GM06990 (cell line): ENCODE measurements at regions not wholly inside any gene's neighbourhood (a gene's known extent, or its start where the extent isn't known, plus 50 kb on each side); places are given as distances from the start of the nearest gene placed in this dataset.

Experiments
- DNase-seq: peaks from one replicate; pipeline ENCODE4 v3.0.0-alpha.2; 2011; ENCODE audit not compliant: insufficient read length; ENCODE audit errors: extremely low read depth
- H3K27me3 ChIP-seq: replicated peaks from 2 replicates; pipeline ENCODE4 v1.6.0; 2011; ENCODE audit warnings: low read length; ENCODE audit not compliant: control insufficient read depth, insufficient read depth
- H3K36me3 ChIP-seq: 2 replicates; pipeline ENCODE4 v1.5.1; 2011; ENCODE audit warnings: low read length; ENCODE audit not compliant: control insufficient read depth, insufficient read depth
- H3K4me3 ChIP-seq: replicated peaks from 2 replicates; pipeline ENCODE4 v1.5.1; 2011; ENCODE audit warnings: low read depth, mild to moderate bottlenecking, control low read depth, low read length
- TF ChIP-seq, protein P1 (sequence below): IDR thresholded peaks from 2 replicates; pipeline ENCODE4 v1.5.1; 2011; ENCODE audit warnings: low read length, control low read depth, mild to moderate bottlenecking, inconsistent platforms; ENCODE audit not compliant: insufficient read depth, poor library complexity, severe bottlenecking

GRCh38 chr7:46139079-46139478 is 218.0 kb upstream of the IGFBP3 start:
- no peak for DNase-seq
- Histone ChIP-seq H3K36me3 (no peaks in the 10 kb centered on the region), H3K4me3 (no peak overlapping the region), H3K27me3 (no peaks in the 10 kb centered on the region)
- TF ChIP-seq, protein P1, sequence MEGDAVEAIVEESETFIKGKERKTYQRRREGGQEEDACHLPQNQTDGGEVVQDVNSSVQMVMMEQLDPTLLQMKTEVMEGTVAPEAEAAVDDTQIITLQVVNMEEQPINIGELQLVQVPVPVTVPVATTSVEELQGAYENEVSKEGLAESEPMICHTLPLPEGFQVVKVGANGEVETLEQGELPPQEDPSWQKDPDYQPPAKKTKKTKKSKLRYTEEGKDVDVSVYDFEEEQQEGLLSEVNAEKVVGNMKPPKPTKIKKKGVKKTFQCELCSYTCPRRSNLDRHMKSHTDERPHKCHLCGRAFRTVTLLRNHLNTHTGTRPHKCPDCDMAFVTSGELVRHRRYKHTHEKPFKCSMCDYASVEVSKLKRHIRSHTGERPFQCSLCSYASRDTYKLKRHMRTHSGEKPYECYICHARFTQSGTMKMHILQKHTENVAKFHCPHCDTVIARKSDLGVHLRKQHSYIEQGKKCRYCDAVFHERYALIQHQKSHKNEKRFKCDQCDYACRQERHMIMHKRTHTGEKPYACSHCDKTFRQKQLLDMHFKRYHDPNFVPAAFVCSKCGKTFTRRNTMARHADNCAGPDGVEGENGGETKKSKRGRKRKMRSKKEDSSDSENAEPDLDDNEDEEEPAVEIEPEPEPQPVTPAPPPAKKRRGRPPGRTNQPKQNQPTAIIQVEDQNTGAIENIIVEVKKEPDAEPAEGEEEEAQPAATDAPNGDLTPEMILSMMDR: no peak

DNA sequence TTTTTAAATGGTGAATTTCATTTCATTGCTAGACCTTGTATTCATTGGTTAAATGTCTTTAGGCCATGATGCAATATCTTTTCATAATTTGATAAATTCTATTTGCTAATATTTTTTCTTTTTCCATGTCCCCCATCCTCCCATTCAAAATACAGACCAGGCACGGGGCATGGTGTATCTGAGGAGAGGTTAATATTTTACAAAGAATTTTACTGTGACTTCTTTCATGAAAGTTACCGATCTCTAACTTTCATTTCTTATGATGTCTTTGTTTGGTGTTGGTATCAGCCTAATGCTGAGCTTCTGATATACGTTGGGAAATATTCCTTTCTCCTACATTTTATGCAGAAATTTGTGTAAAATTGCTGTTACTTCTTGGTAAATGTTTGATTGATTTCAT is 216.7 kb upstream of the IGFBP3 start:
- TF ChIP-seq, protein P1: no peak
- Histone ChIP-seq H3K36me3 (no peaks in the 10 kb centered on the region), H3K27me3 (no peaks in the 10 kb centered on the region), H3K4me3 (no peak overlapping the region)
- DNase-seq: no peak

- DNase-seq: no peak
- Histone ChIP-seq H3K27me3 (no peaks in the 10 kb centered on the region), H3K36me3 (no peaks in the 10 kb centered on the region), H3K4me3 (no peak overlapping the region)
- TF ChIP-seq, protein P1: no peak
These were observed 214.5 kb upstream of the IGFBP3 start for GRCh38 chr7:46135557-46135956.

DNA sequence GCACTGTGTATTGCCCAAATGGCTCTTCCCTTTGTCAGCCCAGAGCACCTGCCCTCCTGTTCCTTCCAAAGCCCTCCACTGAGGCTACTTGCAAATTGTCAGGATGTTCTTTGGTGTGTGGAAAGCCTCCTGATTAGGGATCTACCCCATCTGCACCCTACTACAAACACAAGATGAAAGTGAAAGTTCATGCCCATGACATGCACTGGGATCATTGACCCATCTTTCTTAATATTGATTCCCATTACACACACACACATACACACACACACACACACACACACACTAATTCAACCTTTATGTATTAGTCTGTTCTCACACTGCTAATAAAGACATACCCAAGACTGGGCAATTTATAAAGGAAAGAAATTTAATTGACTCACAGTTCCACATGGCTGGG is 213.7 kb upstream of the IGFBP3 start:
- H3K36me3 ChIP-seq: no peaks in the 10 kb centered on the region
- no peaks in the 10 kb centered on the region for H3K27me3 ChIP-seq
- DNase-seq: no peak
- TF ChIP-seq, protein P1: no peak
- H3K4me3 ChIP-seq: no peak overlapping the region

- no peaks in the 10 kb centered on the region for H3K36me3 ChIP-seq
- no peaks in the 10 kb centered on the region for H3K27me3 ChIP-seq
- no peak overlapping the region for H3K4me3 ChIP-seq
- TF ChIP-seq, protein P1: no peak
- no peak for DNase-seq
These were observed 213.3 kb upstream of the IGFBP3 start for GRCh38 chr7:46134385-46134784.

DNA sequence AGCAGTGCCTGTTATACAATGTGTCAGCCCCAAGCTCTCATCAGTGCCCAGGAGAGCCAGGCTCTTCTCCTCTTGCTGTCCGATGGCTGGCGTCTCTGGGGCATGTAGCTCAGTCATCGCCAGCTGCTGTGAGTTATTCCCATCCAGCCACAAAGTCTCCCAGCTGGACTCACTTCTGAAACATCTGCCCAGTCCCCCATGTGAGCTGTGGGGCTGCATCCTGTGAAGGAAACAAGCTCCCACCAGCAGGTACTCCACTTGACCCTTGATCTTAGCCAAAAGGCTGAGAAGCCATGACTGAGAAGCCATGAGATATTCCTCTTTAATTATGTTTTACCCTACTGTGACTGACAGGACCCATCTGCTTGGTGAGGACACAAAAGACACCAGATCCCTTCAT is 212.7 kb upstream of the IGFBP3 start:
- Histone ChIP-seq H3K36me3 (no peaks in the 10 kb centered on the region), H3K4me3 (no peak overlapping the region), H3K27me3 (no peaks in the 10 kb centered on the region)
- TF ChIP-seq, protein P1: no peak
- DNase-seq: no peak
